MM.1S (cell line): ENCODE measurements at regions not wholly inside any gene's neighbourhood (a gene's known extent, or its start where the extent isn't known, plus 50 kb on each side); places are given as distances from the start of the nearest gene placed in this dataset.

ENCODE experiments used
- DNase-seq: peaks from one replicate; pipeline ENCODE4 v3.0.0-alpha.2; 2015
- H2AFZ ChIP-seq: fragments of 300-600 bp; sonication (generic); 2 replicates; pipeline ENCODE4 v1.6.0; 2016; ENCODE audit warnings: antibody characterized with exemption, low read length
- H3F3A ChIP-seq: fragments of 300-600 bp; sonication (generic); 2 replicates; pipeline ENCODE4 v1.6.1; 2016; ENCODE audit warnings: mild to moderate bottlenecking, antibody characterized with exemption, low read length, moderate library complexity, mixed read lengths; ENCODE audit not compliant: insufficient read depth
- H3K27ac ChIP-seq: fragments of 300-600 bp; sonication (generic); 2 replicates; pipeline ENCODE4 v1.5.1; 2016; ENCODE audit warnings: mild to moderate bottlenecking, low read length
- H3K27me3 ChIP-seq: fragments of 300-600 bp; sonication (generic); replicated peaks from 2 replicates; pipeline ENCODE4 v1.6.0; 2016; ENCODE audit warnings: low read length; ENCODE audit not compliant: insufficient read depth
- H3K36me3 ChIP-seq: fragments of 300-600 bp; sonication (generic); replicated peaks from 2 replicates; pipeline ENCODE4 v1.6.1; 2016; ENCODE audit warnings: mild to moderate bottlenecking, low read length, mixed read lengths; ENCODE audit not compliant: insufficient read depth
- H3K4me1 ChIP-seq: fragments of 300-600 bp; sonication (generic); 2 replicates; pipeline ENCODE4 v1.6.1; 2016; ENCODE audit warnings: low read length, mixed read lengths
- H3K4me2 ChIP-seq: fragments of 300-600 bp; sonication (generic); 2 replicates; pipeline ENCODE4 v1.6.0; 2016; ENCODE audit warnings: low read depth, low read length
- H3K4me3 ChIP-seq: fragments of 300-600 bp; sonication (generic); 2 replicates; pipeline ENCODE4 v1.5.1; 2016; ENCODE audit warnings: low read length, mixed read lengths
- H3K79me2 ChIP-seq: fragments of 300-600 bp; sonication (generic); 2 replicates; pipeline ENCODE4 v1.6.1; 2016; ENCODE audit warnings: mixed run types, low read length, mixed read lengths
- H3K9ac ChIP-seq: fragments of 300-600 bp; sonication (generic); 2 replicates; pipeline ENCODE4 v1.6.1; 2016; ENCODE audit warnings: low read length, mixed read lengths
- H3K9me2 ChIP-seq: fragments of 300-600 bp; sonication (generic); replicated peaks from 2 replicates; pipeline ENCODE4 v1.6.1; 2016; ENCODE audit warnings: mild to moderate bottlenecking, low read length, mixed read lengths; ENCODE audit not compliant: insufficient read depth
- H3K9me3 ChIP-seq: fragments of 300-600 bp; sonication (generic); replicated peaks from 2 replicates; pipeline ENCODE4 v1.6.1; 2016; ENCODE audit warnings: mild to moderate bottlenecking, low read length, mixed read lengths; ENCODE audit not compliant: insufficient read depth
- H4K20me1 ChIP-seq: fragments of 300-600 bp; sonication (generic); 2 replicates; pipeline ENCODE4 v1.6.1; 2016; ENCODE audit warnings: mild to moderate bottlenecking, low read length, moderate library complexity, mixed read lengths; ENCODE audit not compliant: insufficient read depth
- CTCF ChIP-seq: fragments of 300-600 bp; sonication (generic); IDR thresholded peaks from 2 replicates; pipeline ENCODE4 v1.5.1; 2016; ENCODE audit warnings: antibody characterized with exemption, low read length, mixed read lengths
- EZH2 ChIP-seq: fragments of 300-600 bp; sonication (generic); optimal IDR thresholded peaks from 2 replicates; pipeline ENCODE3; 2017; ENCODE audit warnings: low read depth, mild to moderate bottlenecking, antibody characterized with exemption, low read length, mixed read lengths
- EZH2phosphoT487 ChIP-seq: fragments of 300-600 bp; sonication (generic); IDR thresholded peaks from 2 replicates; pipeline ENCODE4 v1.6.1; 2018; ENCODE audit warnings: antibody characterized with exemption, low read length

GRCh38 chr20:39777610-39778009 is 815.5 kb downstream of the DHX35 start:
- Histone ChIP-seq H4K20me1 (no peaks in the 10 kb centered on the region), H2AFZ (no peak overlapping the region), H3K27ac (no peak overlapping the region), H3K27me3 (no peaks in the 10 kb centered on the region), H3K9ac (no peak overlapping the region), H3K9me2 (no peaks in the 10 kb centered on the region), H3K4me1 (no peaks in the 10 kb centered on the region), H3F3A (no peaks in the 10 kb centered on the region), H3K79me2 (no peaks in the 10 kb centered on the region), H3K4me3 (no peak overlapping the region), H3K36me3 (no peaks in the 10 kb centered on the region), H3K9me3 (no peaks in the 10 kb centered on the region), H3K4me2 (no peak overlapping the region)
- TF ChIP-seq EZH2 (no peak), CTCF (no peak), EZH2phosphoT487 (no peak)
- DNase-seq = no peak

GRCh38 chr20:39775110-39775509 is 813.0 kb downstream of the DHX35 start:
- Histone ChIP-seq H2AFZ (no peak overlapping the region), H3K9me3 (no peaks in the 10 kb centered on the region), H3F3A (no peaks in the 10 kb centered on the region), H3K4me3 (no peak overlapping the region), H3K27ac (no peak overlapping the region), H3K4me2 (no peak overlapping the region), H3K9me2 (no peaks in the 10 kb centered on the region), H4K20me1 (no peaks in the 10 kb centered on the region), H3K36me3 (no peaks in the 10 kb centered on the region), H3K4me1 (no peaks in the 10 kb centered on the region), H3K9ac (no peak overlapping the region), H3K79me2 (no peaks in the 10 kb centered on the region), H3K27me3 (no peaks in the 10 kb centered on the region)
- DNase-seq = no peak
- no peak for TF ChIP-seq CTCF
- TF ChIP-seq EZH2phosphoT487 = no peak
- no peak for TF ChIP-seq EZH2

- Histone ChIP-seq H3K27me3 (no peaks in the 10 kb centered on the region), H3K9me3 (no peaks in the 10 kb centered on the region), H3K36me3 (no peaks in the 10 kb centered on the region), H3K27ac (no peak overlapping the region), H4K20me1 (no peaks in the 10 kb centered on the region), H3K9ac (no peak overlapping the region), H3K4me2 (no peak overlapping the region), H3K4me1 (no peaks in the 10 kb centered on the region), H3F3A (no peaks in the 10 kb centered on the region), H3K79me2 (no peaks in the 10 kb centered on the region), H3K9me2 (no peaks in the 10 kb centered on the region), H2AFZ (no peak overlapping the region), H3K4me3 (no peak overlapping the region)
- TF ChIP-seq EZH2phosphoT487 (no peak), EZH2 (no peak), CTCF (no peak)
- DNase-seq = no peak
Observed at GRCh38 chr20:39773380-39774000, 811.3 kb downstream of the DHX35 start.
